Testis (tissue), 2 donors: ENCODE measurements at regions not wholly inside any gene's neighbourhood (a gene's known extent, or its start where the extent isn't known, plus 50 kb on each side); places are given as distances from the start of the nearest gene placed in this dataset.

Experiments used
- DNase-seq: peaks from one replicate; pipeline ENCODE4 v3.0.0-alpha.2; 2019
- H3K27ac ChIP-seq, 2 donors: fragments of 200-600 bp; sonication (generic); one replicate each; pipeline ENCODE4 v1.5.1; 2019
- H3K27me3 ChIP-seq: fragments of 200-600 bp; sonication (generic); one replicate; pipeline ENCODE4 v1.5.1; 2019
- H3K36me3 ChIP-seq: fragments of 200-600 bp; sonication (generic); one replicate; pipeline ENCODE4 v1.5.1; 2017; ENCODE audit warnings: low read depth; ENCODE audit errors: missing control alignments
- H3K4me1 ChIP-seq: fragments of 200-600 bp; sonication (generic); one replicate; pipeline ENCODE4 v1.5.1; 2019
- H3K4me3 ChIP-seq, 2 donors: fragments of 200-600 bp; sonication (generic); one replicate each; pipeline ENCODE4 v1.5.1; 2017 to 2019
- H3K9me3 ChIP-seq: fragments of 200-600 bp; sonication (generic); one replicate; pipeline ENCODE4 v1.5.1; 2017
- POLR2A ChIP-seq: fragments of 450-650 bp; IDR thresholded peaks from one replicate; pipeline ENCODE4 v1.6.1; 2017; ENCODE audit warnings: antibody characterized with exemption, mild to moderate bottlenecking, moderate library complexity
- WGBS, 2 donors: methylation state at CpG; one replicate each; pipeline ENCODE4 v1.1.5; 2018; 5-methylcytosine and 5-hydroxymethylcytosine counted together
- intact Hi-C: fragments of 100-400 bp; cut with DNase I; formaldehyde crosslinking; loops from one replicate; pipeline ENCODE4 v1.15.1; 2023; ENCODE audit warnings: low total_unique reads
- TF ChIP-seq, protein P1 (sequence below), 3 experiments: fragments of 450-650 bp in 2 of 3; fragments of 200-600 bp in 1 of 3; sonication (generic) in 1 of 3; IDR thresholded peaks; one replicate each; pipeline ENCODE4 v1.5.1; 2016 to 2019; ENCODE audit warnings: antibody characterized with exemption in 3 of 3, mild to moderate bottlenecking in 2 of 3, moderate library complexity in 1 of 3

DNA sequence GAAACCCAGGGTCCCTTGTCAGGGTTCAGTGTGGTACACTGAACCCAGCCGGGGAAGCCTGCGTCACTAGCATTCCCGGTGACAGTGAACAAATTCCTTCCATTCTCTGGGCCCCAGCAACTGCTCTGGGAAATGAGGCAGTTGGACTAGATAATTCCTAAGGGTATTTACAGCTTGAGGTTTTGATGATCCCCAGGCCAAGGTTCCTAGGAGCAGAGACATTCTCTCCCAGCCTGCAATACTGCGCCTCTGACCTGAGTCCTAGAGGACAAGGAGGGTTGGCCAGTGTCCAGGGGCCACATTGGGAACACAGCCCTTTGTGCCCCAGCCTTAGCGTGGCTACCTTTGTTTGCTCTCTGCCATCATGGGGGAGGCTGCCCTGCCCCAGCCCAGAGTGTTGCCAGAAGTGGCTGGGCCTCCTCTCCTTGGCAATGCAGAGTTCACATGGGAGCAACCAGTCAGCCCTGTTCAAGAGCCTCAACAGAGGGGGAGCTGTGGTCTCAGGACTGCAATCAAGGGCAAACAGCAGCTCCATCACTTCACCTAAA is 178.2 kb downstream of the SEC61B start:
- TF ChIP-seq, protein P1, sequence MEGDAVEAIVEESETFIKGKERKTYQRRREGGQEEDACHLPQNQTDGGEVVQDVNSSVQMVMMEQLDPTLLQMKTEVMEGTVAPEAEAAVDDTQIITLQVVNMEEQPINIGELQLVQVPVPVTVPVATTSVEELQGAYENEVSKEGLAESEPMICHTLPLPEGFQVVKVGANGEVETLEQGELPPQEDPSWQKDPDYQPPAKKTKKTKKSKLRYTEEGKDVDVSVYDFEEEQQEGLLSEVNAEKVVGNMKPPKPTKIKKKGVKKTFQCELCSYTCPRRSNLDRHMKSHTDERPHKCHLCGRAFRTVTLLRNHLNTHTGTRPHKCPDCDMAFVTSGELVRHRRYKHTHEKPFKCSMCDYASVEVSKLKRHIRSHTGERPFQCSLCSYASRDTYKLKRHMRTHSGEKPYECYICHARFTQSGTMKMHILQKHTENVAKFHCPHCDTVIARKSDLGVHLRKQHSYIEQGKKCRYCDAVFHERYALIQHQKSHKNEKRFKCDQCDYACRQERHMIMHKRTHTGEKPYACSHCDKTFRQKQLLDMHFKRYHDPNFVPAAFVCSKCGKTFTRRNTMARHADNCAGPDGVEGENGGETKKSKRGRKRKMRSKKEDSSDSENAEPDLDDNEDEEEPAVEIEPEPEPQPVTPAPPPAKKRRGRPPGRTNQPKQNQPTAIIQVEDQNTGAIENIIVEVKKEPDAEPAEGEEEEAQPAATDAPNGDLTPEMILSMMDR (IDR thresholded peaks at IDR 0.05): no peak
- no peak for TF ChIP-seq POLR2A
- Histone ChIP-seq H3K4me3 (no peak overlapping the region), H3K27ac (no peak overlapping the region), H3K4me1 (no peaks in the 10 kb centered on the region), H3K9me3 (no peaks in the 10 kb centered on the region), H3K27me3 (no peaks in the 10 kb centered on the region), H3K36me3 (no peaks in the 10 kb centered on the region)
- 84 to 91% methylated on average over 5 of the region's 5 CpGs for WGBS, 2 donors
- intact Hi-C loops: no loop called here
- DNase-seq: no peak

DNA sequence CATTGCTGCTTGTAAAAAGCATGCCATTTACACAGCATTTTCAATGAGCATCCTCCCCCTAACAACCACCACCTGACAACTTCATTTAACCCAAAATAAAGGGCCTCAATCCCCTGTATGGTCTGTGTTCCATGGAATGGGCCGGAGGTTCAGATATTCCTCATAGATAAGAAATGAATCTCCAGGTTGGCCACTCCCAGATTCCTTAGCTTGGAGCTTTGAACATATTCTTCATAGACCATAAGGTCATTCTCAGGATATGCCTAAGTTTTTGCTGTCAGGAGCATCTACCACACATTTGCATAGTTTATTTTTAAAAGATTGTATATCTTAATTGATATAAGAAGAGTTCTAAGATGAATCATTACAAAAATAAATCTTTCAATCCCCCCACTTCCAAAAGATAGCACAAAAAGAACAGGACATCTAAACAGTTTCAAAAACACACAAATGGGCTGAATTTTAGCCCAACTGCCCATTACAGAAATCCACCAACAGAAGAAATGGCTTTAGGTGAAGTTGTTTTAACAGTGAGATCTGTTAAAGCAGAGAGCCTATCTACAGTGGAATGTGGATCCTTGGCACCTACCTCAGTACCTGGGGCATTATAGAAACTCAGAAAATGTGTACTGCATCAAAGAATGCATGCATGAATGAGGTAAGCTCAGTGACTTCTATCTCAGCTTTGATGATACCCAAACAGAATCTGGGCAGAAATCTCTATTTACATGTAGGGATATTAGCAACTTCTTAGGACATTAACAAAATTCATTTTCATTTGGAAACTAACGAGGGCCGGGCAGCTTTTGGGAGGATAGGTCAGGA is 179.8 kb downstream of the SEC61B start:
- no peaks in the 10 kb centered on the region for H3K36me3 ChIP-seq
- DNase-seq: no peak
- WGBS, 2 donors: 81 to 87% methylated on average over 3 of the region's 3 CpGs
- no peaks in the 10 kb centered on the region for H3K9me3 ChIP-seq
- no peaks in the 10 kb centered on the region for H3K27me3 ChIP-seq
- TF ChIP-seq, protein P1 (IDR thresholded peaks at IDR 0.05): no peak
- TF ChIP-seq POLR2A: no peak
- intact Hi-C loops: no loop called here
- no peak overlapping the region for H3K4me3 ChIP-seq
- no peak overlapping the region for H3K27ac ChIP-seq
- no peaks in the 10 kb centered on the region for H3K4me1 ChIP-seq

DNA sequence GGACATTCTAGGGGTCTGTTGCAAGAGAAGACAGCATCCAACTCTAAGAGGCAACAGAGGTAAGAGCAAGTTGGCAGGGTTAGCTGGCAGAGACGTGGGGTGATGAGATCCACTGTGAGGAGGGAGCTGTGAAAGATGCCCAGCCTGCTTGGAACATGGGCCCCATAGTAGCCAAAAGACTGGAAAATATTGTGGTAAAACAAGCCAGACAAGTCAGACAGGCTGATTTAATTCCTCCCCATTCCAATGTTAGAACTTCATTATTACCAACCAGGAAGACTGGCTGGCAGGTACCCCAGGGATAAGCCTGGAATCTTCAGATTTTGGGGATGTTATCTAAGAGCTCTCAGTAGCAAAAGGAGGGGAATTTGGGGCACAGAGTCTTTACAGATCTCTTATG is 181.3 kb downstream of the SEC61B start:
- WGBS, 2 donors: 88 to 93% methylated on average over 1 of the region's 1 CpG
- H3K27ac ChIP-seq: no peak overlapping the region
- no peaks in the 10 kb centered on the region for H3K27me3 ChIP-seq
- no peak overlapping the region for H3K4me3 ChIP-seq
- no peak for DNase-seq
- H3K4me1 ChIP-seq: no peaks in the 10 kb centered on the region
- H3K9me3 ChIP-seq: no peaks in the 10 kb centered on the region
- intact Hi-C loops: no loop called here
- no peaks in the 10 kb centered on the region for H3K36me3 ChIP-seq
- TF ChIP-seq POLR2A: no peak
- TF ChIP-seq, protein P1 (IDR thresholded peaks at IDR 0.05): no peak

DNA sequence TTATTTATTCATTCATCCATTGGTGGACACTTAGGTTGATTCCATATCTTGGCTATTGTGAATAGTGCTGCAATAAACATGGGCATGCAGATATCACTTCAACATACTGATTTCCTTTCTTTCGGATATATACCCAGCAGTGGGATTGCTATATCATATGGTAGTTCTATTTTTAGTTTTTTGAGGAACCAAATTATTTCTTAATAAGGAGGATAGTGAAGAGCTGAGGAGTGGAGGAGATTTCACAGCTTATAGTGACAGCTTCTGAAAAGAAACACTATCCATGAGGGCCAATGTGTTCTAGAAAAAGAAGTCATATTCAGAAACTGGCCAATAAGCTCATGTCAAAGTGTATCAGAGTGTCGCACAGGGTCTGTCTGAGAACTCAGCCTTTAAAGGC is 183.3 kb downstream of the SEC61B start:
- Histone ChIP-seq H3K27ac (no peak overlapping the region), H3K27me3 (no peaks in the 10 kb centered on the region), H3K9me3 (no peaks in the 10 kb centered on the region), H3K36me3 (no peaks in the 10 kb centered on the region), H3K4me3 (no peak overlapping the region), H3K4me1 (no peaks in the 10 kb centered on the region)
- WGBS, 2 donors: 73 to 83% methylated on average over 2 of the region's 2 CpGs
- DNase-seq: no peak
- intact Hi-C loops: no loop called here
- TF ChIP-seq, protein P1 (IDR thresholded peaks at IDR 0.05): no peak
- TF ChIP-seq POLR2A: no peak

DNA sequence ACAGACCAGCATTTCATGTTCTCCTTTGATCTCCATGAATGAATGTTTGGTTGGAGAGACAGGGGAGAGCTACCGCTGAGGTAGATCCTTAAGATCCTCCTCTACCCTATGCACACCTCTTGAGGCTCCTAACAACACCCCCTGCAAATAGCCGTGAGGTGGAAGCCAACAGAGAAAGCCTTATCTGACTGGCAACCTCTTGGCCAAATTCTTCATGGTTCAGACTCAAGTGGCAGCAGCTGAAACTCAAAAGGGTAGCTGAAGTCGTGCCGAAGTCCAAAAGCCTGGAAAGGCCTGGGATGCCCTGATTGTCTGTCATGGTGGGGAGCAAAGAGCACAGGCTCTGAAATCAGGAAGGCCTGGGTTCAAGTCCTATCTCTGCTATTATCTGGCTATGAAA is 184.9 kb downstream of the SEC61B start:
- no peaks in the 10 kb centered on the region for H3K9me3 ChIP-seq
- no peak overlapping the region for H3K27ac ChIP-seq
- intact Hi-C loops: no loop called here
- no peaks in the 10 kb centered on the region for H3K36me3 ChIP-seq
- no peaks in the 10 kb centered on the region for H3K4me1 ChIP-seq
- TF ChIP-seq, protein P1 (IDR thresholded peaks at IDR 0.05): no peak
- TF ChIP-seq POLR2A: no peak
- no peak overlapping the region for H3K4me3 ChIP-seq
- no peaks in the 10 kb centered on the region for H3K27me3 ChIP-seq
- WGBS, 2 donors: 69 to 76% methylated on average over 4 of the region's 4 CpGs
- DNase-seq: no peak
